Ishikawa (cell line): ENCODE measurements at regions not wholly inside any gene's neighbourhood (a gene's known extent, or its start where the extent isn't known, plus 50 kb on each side); places are given as distances from the start of the nearest gene placed in this dataset.

ENCODE experiments used
- EGR1 ChIP-seq: IDR thresholded peaks from 2 replicates; pipeline ENCODE4 v1.6.1; 2012
- YY1 ChIP-seq: IDR thresholded peaks from 2 replicates; pipeline ENCODE4 v1.6.1; 2012; ENCODE audit warnings: low read depth
- TF ChIP-seq, protein P1 (sequence below): IDR thresholded peaks from 2 replicates; pipeline ENCODE4 v1.6.1; 2012; ENCODE audit warnings: low read depth, mild to moderate bottlenecking

- TF ChIP-seq EGR1 (no peak), YY1 (no peak)
- TF ChIP-seq, protein P1, sequence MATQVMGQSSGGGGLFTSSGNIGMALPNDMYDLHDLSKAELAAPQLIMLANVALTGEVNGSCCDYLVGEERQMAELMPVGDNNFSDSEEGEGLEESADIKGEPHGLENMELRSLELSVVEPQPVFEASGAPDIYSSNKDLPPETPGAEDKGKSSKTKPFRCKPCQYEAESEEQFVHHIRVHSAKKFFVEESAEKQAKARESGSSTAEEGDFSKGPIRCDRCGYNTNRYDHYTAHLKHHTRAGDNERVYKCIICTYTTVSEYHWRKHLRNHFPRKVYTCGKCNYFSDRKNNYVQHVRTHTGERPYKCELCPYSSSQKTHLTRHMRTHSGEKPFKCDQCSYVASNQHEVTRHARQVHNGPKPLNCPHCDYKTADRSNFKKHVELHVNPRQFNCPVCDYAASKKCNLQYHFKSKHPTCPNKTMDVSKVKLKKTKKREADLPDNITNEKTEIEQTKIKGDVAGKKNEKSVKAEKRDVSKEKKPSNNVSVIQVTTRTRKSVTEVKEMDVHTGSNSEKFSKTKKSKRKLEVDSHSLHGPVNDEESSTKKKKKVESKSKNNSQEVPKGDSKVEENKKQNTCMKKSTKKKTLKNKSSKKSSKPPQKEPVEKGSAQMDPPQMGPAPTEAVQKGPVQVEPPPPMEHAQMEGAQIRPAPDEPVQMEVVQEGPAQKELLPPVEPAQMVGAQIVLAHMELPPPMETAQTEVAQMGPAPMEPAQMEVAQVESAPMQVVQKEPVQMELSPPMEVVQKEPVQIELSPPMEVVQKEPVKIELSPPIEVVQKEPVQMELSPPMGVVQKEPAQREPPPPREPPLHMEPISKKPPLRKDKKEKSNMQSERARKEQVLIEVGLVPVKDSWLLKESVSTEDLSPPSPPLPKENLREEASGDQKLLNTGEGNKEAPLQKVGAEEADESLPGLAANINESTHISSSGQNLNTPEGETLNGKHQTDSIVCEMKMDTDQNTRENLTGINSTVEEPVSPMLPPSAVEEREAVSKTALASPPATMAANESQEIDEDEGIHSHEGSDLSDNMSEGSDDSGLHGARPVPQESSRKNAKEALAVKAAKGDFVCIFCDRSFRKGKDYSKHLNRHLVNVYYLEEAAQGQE = no peak
Measured at GRCh38 chr3:139756529-139757103, 78.8 kb upstream of the NMNAT3 start.
